Fibroblast of lung (primary cell): ENCODE measurements at regions not wholly inside any gene's neighbourhood (a gene's known extent, or its start where the extent isn't known, plus 50 kb on each side); places are given as distances from the start of the nearest gene placed in this dataset.

ENCODE experiments used
- DNase-seq, 2 donors: peaks; one replicate each; pipeline versions ENCODE4 v3.0.0 to v3.0.0-alpha.2; 2010; ENCODE audit warnings: low read depth in 2 of 2
- H2AFZ ChIP-seq: 2 replicates; pipeline ENCODE4 v1.5.1; 2012; ENCODE audit warnings: low read length, control low read depth, inconsistent platforms
- H3K27ac ChIP-seq: 2 replicates; pipeline ENCODE4 v1.5.1; 2011; ENCODE audit warnings: low read length, control low read depth; ENCODE audit not compliant: insufficient read depth
- H3K27me3 ChIP-seq: 2 replicates; pipeline ENCODE4 v1.5.1; 2011; ENCODE audit warnings: mild to moderate bottlenecking, low read length; ENCODE audit not compliant: control insufficient read depth, insufficient read depth
- H3K36me3 ChIP-seq: 2 replicates; pipeline ENCODE4 v1.5.1; 2011; ENCODE audit warnings: low read length; ENCODE audit not compliant: control insufficient read depth, insufficient read depth
- H3K4me1 ChIP-seq: 2 replicates; pipeline ENCODE4 v1.5.1; 2011; ENCODE audit warnings: low read length; ENCODE audit not compliant: control insufficient read depth, insufficient read depth; ENCODE audit errors: extremely low read depth
- H3K4me2 ChIP-seq: 2 replicates; pipeline ENCODE4 v1.5.1; 2011; ENCODE audit warnings: low read length, control low read depth; ENCODE audit not compliant: insufficient read depth; ENCODE audit errors: extremely low read depth
- H3K4me3 ChIP-seq, 4 experiments: fragments of 200-600 bp in 1 of 4; sonication (generic) in 1 of 4; replicated peaks in 1 of 4; 2 replicates each; pipeline ENCODE4 v1.5.1; 2011 to 2016; ENCODE audit warnings: low read length in 4 of 4, low read depth in 3 of 4, mild to moderate bottlenecking in 3 of 4, control low read depth in 2 of 4, inconsistent platforms in 1 of 4, mixed read lengths in 1 of 4; ENCODE audit not compliant: insufficient read depth in 1 of 4; ENCODE audit errors: control extremely low read depth in 1 of 4
- H3K79me2 ChIP-seq: 2 replicates; pipeline ENCODE4 v1.5.1; 2012; ENCODE audit warnings: mild to moderate bottlenecking, low read length, inconsistent platforms; ENCODE audit not compliant: control insufficient read depth, insufficient read depth
- H3K9ac ChIP-seq: 2 replicates; pipeline ENCODE4 v1.5.1; 2011; ENCODE audit warnings: mild to moderate bottlenecking, low read length, control low read depth; ENCODE audit not compliant: insufficient read depth
- H3K9me3 ChIP-seq: 2 replicates; pipeline ENCODE4 v1.5.1; 2012; ENCODE audit warnings: low read depth, low read length; ENCODE audit not compliant: control insufficient read depth, insufficient read depth
- H4K20me1 ChIP-seq: 2 replicates; pipeline ENCODE4 v1.5.1; 2011; ENCODE audit warnings: low read length; ENCODE audit not compliant: control insufficient read depth, insufficient read depth; ENCODE audit errors: extremely low read depth
- EZH2 ChIP-seq: IDR thresholded peaks from 2 replicates; pipeline ENCODE4 v1.5.1; 2012; ENCODE audit warnings: low read length, control low read depth, mild to moderate bottlenecking; ENCODE audit errors: missing control alignments
- TF ChIP-seq, protein P1 (sequence below), 2 donors: IDR thresholded peaks in 1 of 2; conservative IDR thresholded peaks in 1 of 2; 1 replicate in 1 of 2; 2 replicates in 1 of 2; pipeline ENCODE4 v1.5.1; 2011 to 2012; ENCODE audit warnings: low read length in 2 of 2, control low read depth in 1 of 2, inconsistent platforms in 1 of 2, low read depth in 1 of 2, mild to moderate bottlenecking in 1 of 2

DNA sequence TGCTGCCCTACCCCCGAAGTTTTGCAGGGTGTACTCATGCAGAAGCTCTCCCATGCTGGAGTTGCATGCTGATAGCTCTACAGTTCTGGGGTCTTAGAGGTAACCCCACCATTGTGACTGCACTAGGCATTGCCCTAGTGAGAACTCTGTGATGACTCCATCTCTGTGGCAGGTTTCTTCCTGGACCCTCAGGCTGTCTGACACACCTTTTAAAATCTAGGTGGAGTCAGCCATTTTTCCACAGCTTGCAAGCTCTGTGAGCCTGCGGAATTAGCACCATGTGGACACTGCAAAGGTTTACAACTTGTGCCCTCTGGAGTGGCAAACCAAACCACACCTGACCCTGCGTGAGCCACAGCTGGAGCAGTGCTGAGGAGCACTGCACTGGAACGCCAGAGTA lies 636.2 kb upstream of the SPRY2 start:
- no peaks in the 10 kb centered on the region for H4K20me1 ChIP-seq
- no peaks in the 10 kb centered on the region for H3K36me3 ChIP-seq
- TF ChIP-seq, protein P1, sequence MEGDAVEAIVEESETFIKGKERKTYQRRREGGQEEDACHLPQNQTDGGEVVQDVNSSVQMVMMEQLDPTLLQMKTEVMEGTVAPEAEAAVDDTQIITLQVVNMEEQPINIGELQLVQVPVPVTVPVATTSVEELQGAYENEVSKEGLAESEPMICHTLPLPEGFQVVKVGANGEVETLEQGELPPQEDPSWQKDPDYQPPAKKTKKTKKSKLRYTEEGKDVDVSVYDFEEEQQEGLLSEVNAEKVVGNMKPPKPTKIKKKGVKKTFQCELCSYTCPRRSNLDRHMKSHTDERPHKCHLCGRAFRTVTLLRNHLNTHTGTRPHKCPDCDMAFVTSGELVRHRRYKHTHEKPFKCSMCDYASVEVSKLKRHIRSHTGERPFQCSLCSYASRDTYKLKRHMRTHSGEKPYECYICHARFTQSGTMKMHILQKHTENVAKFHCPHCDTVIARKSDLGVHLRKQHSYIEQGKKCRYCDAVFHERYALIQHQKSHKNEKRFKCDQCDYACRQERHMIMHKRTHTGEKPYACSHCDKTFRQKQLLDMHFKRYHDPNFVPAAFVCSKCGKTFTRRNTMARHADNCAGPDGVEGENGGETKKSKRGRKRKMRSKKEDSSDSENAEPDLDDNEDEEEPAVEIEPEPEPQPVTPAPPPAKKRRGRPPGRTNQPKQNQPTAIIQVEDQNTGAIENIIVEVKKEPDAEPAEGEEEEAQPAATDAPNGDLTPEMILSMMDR (conservative IDR thresholded peaks at IDR 0.05 in 1 of 2, IDR thresholded peaks at IDR 0.05 in 1 of 2; ENCODE audit: low read depth in 1 of 2, low read length in 2 of 2): no peak
- TF ChIP-seq EZH2: no peak
- H3K4me2 ChIP-seq: no peak overlapping the region
- no peaks in the 10 kb centered on the region for H3K27me3 ChIP-seq
- no peaks in the 10 kb centered on the region for H3K79me2 ChIP-seq
- H3K4me1 ChIP-seq: no peaks in the 10 kb centered on the region
- H2AFZ ChIP-seq: no peak overlapping the region
- no peak overlapping the region for H3K27ac ChIP-seq
- H3K9ac ChIP-seq: no peak overlapping the region
- H3K4me3 ChIP-seq: no peak overlapping the region
- DNase-seq: no peak
- H3K9me3 ChIP-seq: no peaks in the 10 kb centered on the region

DNA sequence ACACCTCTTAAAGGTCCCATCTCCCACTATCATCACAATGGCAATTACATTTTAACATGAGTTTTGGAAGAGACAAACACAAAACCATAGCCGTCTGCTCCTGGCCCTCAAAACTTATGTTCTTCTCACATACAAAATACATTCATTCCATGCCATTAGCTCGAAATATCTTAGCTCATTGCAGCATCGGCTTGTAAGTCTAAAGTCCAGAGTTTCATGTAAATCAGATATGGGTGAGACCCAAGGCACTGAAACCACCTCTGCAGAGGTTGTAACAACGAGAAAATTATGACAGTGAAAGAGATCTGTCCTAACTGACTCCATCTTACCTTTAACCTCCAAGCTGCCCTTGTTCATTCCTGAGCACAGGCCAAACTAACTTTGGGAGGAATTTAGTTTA lies 635.0 kb upstream of the SPRY2 start:
- DNase-seq: no peak
- H3K9me3 ChIP-seq: no peaks in the 10 kb centered on the region
- no peak overlapping the region for H3K27ac ChIP-seq
- no peaks in the 10 kb centered on the region for H4K20me1 ChIP-seq
- TF ChIP-seq, protein P1 (conservative IDR thresholded peaks at IDR 0.05 in 1 of 2, IDR thresholded peaks at IDR 0.05 in 1 of 2; ENCODE audit: low read depth in 1 of 2, low read length in 2 of 2): no peak
- TF ChIP-seq EZH2: no peak
- no peaks in the 10 kb centered on the region for H3K4me1 ChIP-seq
- H3K27me3 ChIP-seq: no peaks in the 10 kb centered on the region
- no peak overlapping the region for H3K4me2 ChIP-seq
- H2AFZ ChIP-seq: no peak overlapping the region
- no peaks in the 10 kb centered on the region for H3K36me3 ChIP-seq
- H3K4me3 ChIP-seq: no peak overlapping the region
- H3K9ac ChIP-seq: no peak overlapping the region
- H3K79me2 ChIP-seq: no peaks in the 10 kb centered on the region

DNA sequence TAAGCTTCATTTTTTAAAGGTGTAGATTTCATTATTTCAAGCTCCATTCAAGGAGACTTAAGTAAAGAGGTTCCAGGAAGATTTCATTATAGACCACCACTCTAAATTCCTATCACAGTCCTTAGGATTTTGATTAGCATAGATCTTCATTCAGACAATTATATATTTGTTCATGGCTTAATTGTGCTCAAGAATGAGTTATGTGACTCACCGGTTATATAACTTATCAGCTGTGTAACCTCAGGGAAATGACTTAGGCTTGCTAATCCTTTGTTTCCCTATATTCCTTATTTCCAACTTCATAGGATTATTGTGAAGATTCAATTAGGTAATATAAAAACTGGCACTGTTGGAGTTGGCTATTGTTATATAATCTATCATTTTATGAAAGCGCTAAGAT lies 632.8 kb upstream of the SPRY2 start:
- no peaks in the 10 kb centered on the region for H3K36me3 ChIP-seq

More for the DNA sequence above, 632.8 kb upstream of the SPRY2 start:
- no peak for DNase-seq
- no peaks in the 10 kb centered on the region for H3K27me3 ChIP-seq
- no peak overlapping the region for H3K4me3 ChIP-seq
- H2AFZ ChIP-seq: no peak overlapping the region
- no peak overlapping the region for H3K27ac ChIP-seq
- TF ChIP-seq EZH2: no peak
- TF ChIP-seq, protein P1 (conservative IDR thresholded peaks at IDR 0.05 in 1 of 2, IDR thresholded peaks at IDR 0.05 in 1 of 2; ENCODE audit: low read depth in 1 of 2, low read length in 2 of 2): no peak
- no peaks in the 10 kb centered on the region for H3K9me3 ChIP-seq
- H3K4me2 ChIP-seq: no peak overlapping the region
- no peak overlapping the region for H3K9ac ChIP-seq
- H4K20me1 ChIP-seq: no peaks in the 10 kb centered on the region
- H3K79me2 ChIP-seq: no peaks in the 10 kb centered on the region
- no peaks in the 10 kb centered on the region for H3K4me1 ChIP-seq
